Fibroblast of lung (primary cell): ENCODE measurements at regions not wholly inside any gene's neighbourhood (a gene's known extent, or its start where the extent isn't known, plus 50 kb on each side); places are given as distances from the start of the nearest gene placed in this dataset.

ENCODE experiments used
- EZH2 ChIP-seq: IDR thresholded peaks from 2 replicates; pipeline ENCODE4 v1.5.1; 2012; ENCODE audit warnings: low read length, control low read depth, mild to moderate bottlenecking; ENCODE audit errors: missing control alignments
- TF ChIP-seq, protein P1 (sequence below), 2 donors: IDR thresholded peaks in 1 of 2; conservative IDR thresholded peaks in 1 of 2; 1 replicate in 1 of 2; 2 replicates in 1 of 2; pipeline ENCODE4 v1.5.1; 2011 to 2012; ENCODE audit warnings: low read length in 2 of 2, control low read depth in 1 of 2, inconsistent platforms in 1 of 2, low read depth in 1 of 2, mild to moderate bottlenecking in 1 of 2

GRCh38 chr1:187837787-187838186, 1009.0 kb downstream of the PLA2G4A start:
- TF ChIP-seq, protein P1, sequence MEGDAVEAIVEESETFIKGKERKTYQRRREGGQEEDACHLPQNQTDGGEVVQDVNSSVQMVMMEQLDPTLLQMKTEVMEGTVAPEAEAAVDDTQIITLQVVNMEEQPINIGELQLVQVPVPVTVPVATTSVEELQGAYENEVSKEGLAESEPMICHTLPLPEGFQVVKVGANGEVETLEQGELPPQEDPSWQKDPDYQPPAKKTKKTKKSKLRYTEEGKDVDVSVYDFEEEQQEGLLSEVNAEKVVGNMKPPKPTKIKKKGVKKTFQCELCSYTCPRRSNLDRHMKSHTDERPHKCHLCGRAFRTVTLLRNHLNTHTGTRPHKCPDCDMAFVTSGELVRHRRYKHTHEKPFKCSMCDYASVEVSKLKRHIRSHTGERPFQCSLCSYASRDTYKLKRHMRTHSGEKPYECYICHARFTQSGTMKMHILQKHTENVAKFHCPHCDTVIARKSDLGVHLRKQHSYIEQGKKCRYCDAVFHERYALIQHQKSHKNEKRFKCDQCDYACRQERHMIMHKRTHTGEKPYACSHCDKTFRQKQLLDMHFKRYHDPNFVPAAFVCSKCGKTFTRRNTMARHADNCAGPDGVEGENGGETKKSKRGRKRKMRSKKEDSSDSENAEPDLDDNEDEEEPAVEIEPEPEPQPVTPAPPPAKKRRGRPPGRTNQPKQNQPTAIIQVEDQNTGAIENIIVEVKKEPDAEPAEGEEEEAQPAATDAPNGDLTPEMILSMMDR (conservative IDR thresholded peaks at IDR 0.05 in 1 of 2, IDR thresholded peaks at IDR 0.05 in 1 of 2; ENCODE audit: low read depth in 1 of 2, low read length in 2 of 2), result no peak
- TF ChIP-seq EZH2, result no peak
